Stimulated activated memory B cell treated with anti-CD40 and anti-IgM and Interleukin-4, amounts not matched to agents 10 μg/mL and 1 μg/mL and 100 μg/mL, for 72 hours (primary cell): ENCODE measurements at regions not wholly inside any gene's neighbourhood (a gene's known extent, or its start where the extent isn't known, plus 50 kb on each side); places are given as distances from the start of the nearest gene placed in this dataset.
A peak's percentile ranks its signal among the peaks of the same experiment; 100 is the strongest.
"Not testable (repeated sequence)": the region's sequence is repeated elsewhere in the genome, so short reads cannot be mapped to it uniquely, and the experiment has no call there.

Source experiments
- ATAC-seq: fragments of 150-1000 bp; cut with Tn5 transposase; 2 replicates; pipeline ENCODE4 v1.10.0; 2021
- H3K27ac Mint-ChIP-seq: one replicate; pipeline ENCODE4 v1.8.0; 2022; ENCODE audit warnings: mild to moderate bottlenecking, mixed read lengths
- H3K27me3 Mint-ChIP-seq: one replicate; pipeline ENCODE4 v1.8.0; 2022; ENCODE audit warnings: mixed read lengths
- H3K36me3 Mint-ChIP-seq: one replicate; pipeline ENCODE4 v1.8.0; 2022; ENCODE audit warnings: mixed read lengths
- H3K4me1 Mint-ChIP-seq: one replicate; pipeline ENCODE4 v1.8.0; 2022; ENCODE audit warnings: mixed read lengths
- H3K4me3 Mint-ChIP-seq: one replicate; pipeline ENCODE4 v1.8.0; 2022; ENCODE audit warnings: mild to moderate bottlenecking, moderate library complexity, mixed read lengths
- H3K9me3 Mint-ChIP-seq: one replicate; pipeline ENCODE4 v1.8.0; 2022; ENCODE audit warnings: mixed read lengths

DNA sequence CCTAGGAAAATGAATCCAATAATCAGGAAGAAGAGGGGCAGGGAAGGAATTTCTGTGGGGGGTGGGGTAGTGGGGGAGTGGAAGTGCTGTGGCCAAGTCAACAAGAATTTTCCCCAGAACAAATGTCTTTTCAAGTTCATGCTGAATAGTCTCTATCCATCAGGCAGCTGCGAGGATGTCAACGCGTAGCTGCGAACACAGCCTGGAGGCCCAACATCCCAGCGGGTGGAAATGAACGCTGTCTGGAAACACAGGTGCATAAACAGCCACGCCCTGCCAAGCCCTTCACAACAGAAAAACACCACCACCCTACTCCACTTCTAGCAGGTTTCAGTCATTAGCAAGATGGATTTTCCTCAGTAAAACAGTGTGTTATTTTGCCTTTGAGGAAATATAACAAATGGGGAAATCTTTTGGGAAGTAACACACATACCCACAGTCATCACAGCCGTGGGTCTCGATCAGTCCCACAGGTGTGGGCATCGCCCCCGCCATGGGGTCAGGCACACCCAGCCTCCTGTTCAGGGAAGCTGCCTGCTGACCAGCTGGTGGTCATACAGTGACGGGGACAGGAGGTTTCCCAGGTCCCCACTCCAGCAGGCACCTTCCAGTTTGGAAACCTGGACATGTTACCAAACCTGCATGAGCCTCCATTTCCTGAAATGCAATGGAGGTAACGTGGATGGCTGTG lies 112.1 kb upstream of the THBS2 start:
- H3K4me3 Mint-ChIP-seq, result no peak overlapping the region
- H3K27ac Mint-ChIP-seq, result no peak overlapping the region
- no peaks in the 10 kb centered on the region for H3K36me3 Mint-ChIP-seq
- H3K4me1 Mint-ChIP-seq, result no peaks in the 10 kb centered on the region
- H3K9me3 Mint-ChIP-seq, result peaks cover 3% of the 10 kb centered on the region
- H3K27me3 Mint-ChIP-seq, result no peaks in the 10 kb centered on the region
- peak; percentile 4 for ATAC-seq

DNA sequence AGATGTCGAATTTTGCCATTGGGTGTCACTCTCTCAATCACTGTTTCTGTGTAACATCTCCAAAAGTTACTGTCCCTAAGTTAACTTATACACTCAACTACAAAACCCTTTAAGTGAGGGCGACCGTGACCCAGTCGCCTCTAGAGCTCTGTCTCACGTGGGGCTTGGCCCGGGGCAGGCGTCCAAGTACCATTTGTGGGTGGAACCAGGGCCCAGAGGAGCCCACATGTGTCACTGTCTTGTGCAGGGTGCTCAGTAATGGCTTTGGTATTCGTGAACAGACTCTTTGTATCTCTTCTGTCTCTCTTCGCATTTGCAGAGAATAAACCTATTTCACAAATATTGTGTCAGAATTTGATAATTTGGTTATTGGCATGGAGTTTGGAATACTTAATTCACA lies 109.9 kb upstream of the THBS2 start:
- Mint-ChIP-seq H3K9me3 (peaks cover 3% of the 10 kb centered on the region), H3K27ac (no peak overlapping the region), H3K36me3 (no peaks in the 10 kb centered on the region), H3K4me1 (no peaks in the 10 kb centered on the region), H3K4me3 (no peak overlapping the region), H3K27me3 (no peaks in the 10 kb centered on the region)
- no peak for ATAC-seq

DNA sequence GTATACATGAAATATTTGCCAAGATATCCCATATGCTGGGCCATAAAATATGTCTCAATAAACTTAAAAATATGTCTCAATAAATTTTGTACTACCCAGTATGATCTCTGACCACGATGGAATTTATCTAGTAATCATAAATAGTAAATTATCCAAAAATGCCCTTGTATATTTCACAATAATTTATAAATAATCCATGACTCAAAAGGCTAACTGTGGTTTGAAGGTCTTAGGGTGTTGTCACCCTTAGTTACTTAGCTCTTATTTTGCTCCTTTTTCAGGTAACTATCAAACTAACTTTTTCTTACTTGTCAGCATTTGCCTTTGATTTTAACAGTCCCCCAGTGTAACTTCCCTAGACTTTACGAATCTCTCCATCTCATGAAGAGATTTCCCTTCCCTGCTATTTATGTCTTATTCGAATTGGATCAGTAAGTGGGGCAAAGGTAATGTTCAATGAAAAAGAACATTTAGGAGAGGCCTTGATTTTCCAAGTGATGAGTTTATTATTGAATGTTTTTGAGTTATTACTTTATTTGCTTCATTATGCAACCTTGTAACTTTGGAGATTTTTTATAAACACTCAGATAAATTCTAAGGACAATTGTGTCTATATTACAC lies 109.0 kb upstream of the THBS2 start:
- peaks cover 3% of the 10 kb centered on the region for H3K9me3 Mint-ChIP-seq
- H3K4me3 Mint-ChIP-seq, result no peak overlapping the region
- no peak for ATAC-seq
- H3K36me3 Mint-ChIP-seq, result no peaks in the 10 kb centered on the region
- peaks cover 1% of the 10 kb centered on the region for H3K27me3 Mint-ChIP-seq
- no peaks in the 10 kb centered on the region for H3K4me1 Mint-ChIP-seq
- H3K27ac Mint-ChIP-seq, result no peak overlapping the region

DNA sequence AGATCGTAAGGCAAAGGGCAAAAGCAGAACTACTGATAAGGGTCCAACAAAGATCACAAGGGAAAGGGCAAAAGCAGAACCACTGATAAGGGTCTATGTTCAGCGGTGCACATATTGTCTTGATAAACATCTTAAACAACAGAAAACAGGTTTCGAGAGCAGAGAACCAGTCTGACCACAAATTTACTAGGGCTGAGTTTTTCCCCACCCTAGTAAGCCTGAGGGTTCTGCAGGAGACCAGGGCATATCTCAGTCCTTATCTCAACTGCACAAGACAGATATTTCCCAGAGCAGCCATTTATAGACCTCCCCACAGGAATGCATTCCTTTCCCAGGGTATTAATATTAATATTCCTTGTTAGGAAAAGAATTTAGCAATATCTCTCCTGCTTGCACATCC lies 101.4 kb upstream of the THBS2 start:
- not testable (repeated sequence) for ATAC-seq, H3K27ac Mint-ChIP-seq, H3K36me3 Mint-ChIP-seq, H3K4me3 Mint-ChIP-seq, H3K4me1 Mint-ChIP-seq
- H3K27me3 Mint-ChIP-seq, result peaks cover 35% of the 10 kb centered on the region
- H3K9me3 Mint-ChIP-seq, result peaks cover 13% of the 10 kb centered on the region

DNA sequence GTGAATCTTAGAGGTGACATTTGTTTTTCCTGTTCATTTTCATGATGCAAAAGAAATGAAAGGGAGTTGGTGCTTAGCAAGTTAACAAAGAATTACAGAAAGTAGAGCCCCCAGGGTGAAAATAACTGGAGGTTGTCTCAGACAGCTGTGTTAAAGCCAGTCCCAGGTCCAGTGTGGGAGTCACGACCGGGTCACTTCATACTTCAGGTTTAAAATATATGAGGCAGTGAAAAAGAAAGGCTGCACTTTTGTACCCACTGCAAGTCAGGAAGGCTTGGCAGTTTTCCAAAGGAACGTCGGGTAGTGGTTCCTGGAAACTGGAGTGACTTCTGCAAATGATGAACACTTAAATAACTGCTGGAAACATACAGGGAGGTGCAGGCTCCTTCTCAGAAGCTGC lies 91.5 kb upstream of the THBS2 start:
- H3K36me3 Mint-ChIP-seq, result no peaks in the 10 kb centered on the region
- H3K27ac Mint-ChIP-seq, result no peak overlapping the region
- H3K27me3 Mint-ChIP-seq, result peaks cover 8% of the 10 kb centered on the region
- peaks cover 8% of the 10 kb centered on the region for H3K9me3 Mint-ChIP-seq
- no peak for ATAC-seq
- no peak overlapping the region for H3K4me3 Mint-ChIP-seq
- H3K4me1 Mint-ChIP-seq, result no peaks in the 10 kb centered on the region

DNA sequence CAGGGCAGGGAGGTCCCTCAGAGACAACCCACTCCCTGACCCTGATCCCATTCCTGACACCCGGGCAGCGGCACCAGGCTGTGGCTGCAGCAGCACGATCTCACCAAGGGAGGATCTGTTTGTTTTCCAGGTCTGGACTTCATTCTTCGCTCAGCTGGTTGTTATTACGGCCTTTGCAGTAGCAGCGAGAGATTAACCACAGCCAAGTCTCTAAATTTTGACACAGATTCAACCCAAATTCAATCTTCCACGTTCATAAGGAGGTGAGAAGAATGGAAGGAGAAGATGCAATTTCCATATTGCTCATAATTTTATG lies 91.1 kb upstream of the THBS2 start:
- no peaks in the 10 kb centered on the region for H3K4me1 Mint-ChIP-seq
- ATAC-seq, result no peak
- H3K36me3 Mint-ChIP-seq, result no peaks in the 10 kb centered on the region
- H3K9me3 Mint-ChIP-seq, result peaks cover 7% of the 10 kb centered on the region
- H3K27ac Mint-ChIP-seq, result no peak overlapping the region
- no peak overlapping the region for H3K4me3 Mint-ChIP-seq
- H3K27me3 Mint-ChIP-seq, result peaks cover 8% of the 10 kb centered on the region

DNA sequence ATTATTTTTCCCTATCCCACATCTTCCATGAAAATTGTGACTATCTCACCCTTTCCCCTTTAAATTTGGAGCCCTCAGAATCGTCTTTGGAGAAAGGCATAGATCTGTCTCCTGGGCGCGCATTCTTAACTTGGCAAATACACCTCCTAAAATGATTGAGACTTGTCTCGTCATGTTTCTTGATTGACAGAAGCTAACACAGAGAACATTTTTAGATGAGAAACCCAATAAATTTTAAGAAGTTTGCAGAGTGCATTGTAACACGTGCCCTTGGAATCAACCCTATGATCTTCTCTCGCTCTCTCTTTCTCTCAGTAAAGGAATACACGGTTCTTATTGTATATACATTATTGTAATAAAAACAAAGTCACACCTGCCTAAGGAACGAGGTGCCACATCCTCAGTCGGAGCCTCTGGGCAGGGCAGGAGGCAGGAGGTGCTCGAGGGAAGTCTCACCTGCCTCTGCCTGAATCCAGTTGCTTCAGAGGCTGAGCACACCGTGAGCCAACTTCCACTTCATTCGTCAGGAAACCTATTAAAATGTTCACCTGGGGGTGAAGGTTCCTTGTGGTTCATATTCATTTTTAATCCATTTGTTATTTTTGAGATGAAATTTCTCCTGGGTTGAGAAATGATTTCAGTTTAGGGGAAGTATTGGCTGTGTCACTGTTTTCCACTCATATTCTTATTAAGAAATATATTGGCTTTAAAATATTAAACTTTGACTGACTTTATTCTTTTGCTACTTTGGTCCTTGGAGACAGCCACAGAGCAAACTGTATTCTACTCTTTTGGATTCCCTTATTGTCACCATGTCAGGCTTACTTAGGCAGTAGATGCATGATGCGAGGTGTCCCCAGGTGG lies 90.5 kb upstream of the THBS2 start:
- peaks cover under 1% of the 10 kb centered on the region for H3K9me3 Mint-ChIP-seq
- no peaks in the 10 kb centered on the region for H3K36me3 Mint-ChIP-seq
- ATAC-seq, result no peak
- H3K4me3 Mint-ChIP-seq, result no peak overlapping the region
- H3K27ac Mint-ChIP-seq, result no peak overlapping the region
- H3K4me1 Mint-ChIP-seq, result no peaks in the 10 kb centered on the region
- peaks cover 8% of the 10 kb centered on the region for H3K27me3 Mint-ChIP-seq

DNA sequence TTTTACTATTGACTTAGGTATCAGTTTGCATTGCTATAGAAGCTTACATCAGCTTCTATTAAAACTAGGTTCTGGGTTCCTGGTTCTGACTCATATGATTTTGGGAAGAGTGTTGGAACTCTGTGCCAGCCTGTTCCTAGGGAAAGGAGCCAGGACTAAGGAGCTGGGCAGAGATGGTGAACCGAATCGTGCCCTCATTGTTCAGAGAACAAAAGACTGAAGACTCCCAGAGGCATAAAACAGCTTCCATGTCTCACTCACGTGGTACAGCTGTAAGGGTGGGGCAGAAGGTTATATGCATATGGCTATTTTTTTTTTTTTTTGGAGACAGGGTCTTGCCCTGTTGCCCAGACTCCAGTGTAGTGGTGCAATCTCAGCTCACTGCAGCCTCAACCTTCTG lies 89.1 kb upstream of the THBS2 start:
- Mint-ChIP-seq H3K4me1 (no peaks in the 10 kb centered on the region), H3K27me3 (peaks cover 8% of the 10 kb centered on the region), H3K9me3 (no peaks in the 10 kb centered on the region), H3K36me3 (no peaks in the 10 kb centered on the region), H3K27ac (no peak overlapping the region), H3K4me3 (no peak overlapping the region)
- ATAC-seq, result no peak

DNA sequence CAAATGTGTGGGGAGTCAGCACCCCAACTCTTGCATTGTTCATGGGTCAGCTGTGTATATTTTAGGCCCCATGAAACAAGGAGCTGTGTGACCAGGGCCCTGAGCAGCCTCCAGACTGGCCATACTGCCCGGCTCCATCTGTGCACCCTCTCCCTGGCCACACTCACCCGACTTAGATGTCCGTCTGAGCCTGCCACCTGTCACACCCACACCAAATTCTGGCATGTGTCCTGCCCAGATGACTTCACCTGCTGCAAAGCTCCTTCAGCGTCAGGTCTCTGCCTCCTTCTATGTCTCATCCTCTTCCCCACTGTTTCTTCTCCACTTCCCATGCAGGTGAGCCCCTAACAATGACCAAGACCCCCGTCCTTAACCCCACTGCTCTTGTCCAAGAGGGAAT lies 88.1 kb upstream of the THBS2 start:
- no peak for ATAC-seq
- no peaks in the 10 kb centered on the region for H3K36me3 Mint-ChIP-seq
- no peaks in the 10 kb centered on the region for H3K4me1 Mint-ChIP-seq
- no peaks in the 10 kb centered on the region for H3K9me3 Mint-ChIP-seq
- H3K27ac Mint-ChIP-seq, result no peak overlapping the region
- no peak overlapping the region for H3K4me3 Mint-ChIP-seq
- peaks cover 8% of the 10 kb centered on the region for H3K27me3 Mint-ChIP-seq

DNA sequence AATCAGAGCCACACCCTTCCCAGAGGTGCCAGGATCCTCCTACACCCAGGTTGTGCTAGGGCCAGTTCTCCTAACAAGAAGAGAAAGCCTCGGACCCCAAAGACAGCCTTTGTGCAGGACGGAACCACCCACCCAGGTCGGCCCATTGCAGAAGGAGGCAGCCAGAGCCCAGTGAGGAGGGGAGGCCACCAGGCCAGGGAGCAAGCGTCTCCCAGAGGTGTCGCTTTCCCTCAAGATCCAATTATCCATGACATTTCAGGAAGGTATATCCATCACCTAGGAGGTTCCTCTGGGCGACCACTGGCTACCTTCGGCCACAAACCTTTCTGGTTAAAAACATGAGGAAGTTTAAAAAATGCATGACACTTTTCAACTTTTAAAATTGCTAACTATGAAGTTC lies 87.4 kb upstream of the THBS2 start:
- Mint-ChIP-seq H3K27me3 (peaks cover 8% of the 10 kb centered on the region), H3K27ac (no peak overlapping the region), H3K4me3 (no peak overlapping the region), H3K9me3 (no peaks in the 10 kb centered on the region), H3K4me1 (no peaks in the 10 kb centered on the region), H3K36me3 (no peaks in the 10 kb centered on the region)
- no peak for ATAC-seq

DNA sequence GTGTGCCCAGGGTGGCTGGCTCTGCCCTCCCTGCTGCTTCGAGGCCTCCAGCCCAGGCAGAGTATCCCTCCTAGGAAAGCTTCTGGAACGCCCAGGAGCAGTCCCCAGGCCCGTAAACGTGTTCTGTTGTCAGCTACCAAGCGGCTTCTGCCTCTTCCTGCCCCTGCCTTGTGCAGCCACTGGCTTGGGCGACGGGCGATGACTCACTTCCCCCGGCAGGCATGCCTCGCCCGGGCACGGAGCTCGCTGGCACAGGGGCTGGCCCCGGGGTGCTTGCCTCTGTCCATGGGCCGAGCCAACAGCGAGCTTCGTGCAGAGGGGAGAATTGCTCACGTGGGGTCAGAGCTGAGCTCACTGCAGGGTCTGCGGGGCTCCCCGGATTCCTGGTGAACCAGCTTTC lies 86.7 kb upstream of the THBS2 start:
- ATAC-seq, result peak; percentile 19
- Mint-ChIP-seq H3K27me3 (peaks cover 8% of the 10 kb centered on the region), H3K36me3 (no peaks in the 10 kb centered on the region), H3K27ac (no peak overlapping the region), H3K4me1 (no peaks in the 10 kb centered on the region), H3K4me3 (no peak overlapping the region), H3K9me3 (no peaks in the 10 kb centered on the region)

DNA sequence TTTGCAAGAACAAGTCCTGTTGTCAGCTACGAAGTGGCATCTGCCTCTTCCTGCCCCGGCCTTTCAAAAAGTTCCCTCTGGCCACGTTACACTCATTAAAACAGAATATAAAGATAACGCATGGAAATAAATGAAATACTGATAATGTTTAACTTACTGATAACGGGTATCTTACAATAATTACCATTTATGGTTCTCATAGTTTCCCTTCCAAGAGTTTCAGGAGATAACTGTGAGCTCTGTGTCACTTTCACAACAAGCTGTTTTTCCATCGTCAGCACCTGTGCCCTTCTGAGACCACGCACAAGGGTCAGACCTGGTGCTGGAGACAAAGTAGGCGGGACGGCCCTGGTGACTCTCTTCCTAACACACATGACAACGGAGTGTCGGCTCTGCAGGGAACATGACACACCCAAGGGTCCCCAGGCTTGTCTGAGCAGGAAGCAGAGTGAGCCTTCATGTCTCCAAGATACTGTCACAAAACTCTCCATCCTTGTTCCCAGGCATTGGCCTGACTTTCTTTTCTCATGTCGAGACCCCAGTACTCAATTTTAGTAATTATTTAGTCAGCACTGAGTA lies 86.2 kb upstream of the THBS2 start:
- peaks cover 9% of the 10 kb centered on the region for H3K27me3 Mint-ChIP-seq

DNA sequence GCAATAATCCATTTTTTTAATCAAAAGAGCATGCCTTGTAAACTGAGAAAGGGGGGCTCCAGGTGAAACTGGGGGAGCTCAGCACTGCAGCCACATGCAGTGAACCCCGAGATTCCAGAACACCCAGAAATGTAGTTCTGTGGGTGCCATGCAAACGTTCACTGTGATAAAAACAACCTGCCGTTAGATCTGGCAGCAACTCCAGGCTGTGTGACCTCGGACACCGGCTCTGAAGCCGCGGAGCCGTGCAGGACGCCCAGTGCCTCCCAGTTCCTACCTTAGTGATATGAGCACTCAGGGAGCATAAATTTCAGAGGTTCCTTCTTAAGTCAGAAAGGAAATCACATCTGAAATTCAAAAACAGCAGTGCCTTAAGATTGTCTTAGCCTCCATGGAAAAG lies 85.4 kb upstream of the THBS2 start:
- Mint-ChIP-seq H3K27ac (no peak overlapping the region), H3K27me3 (peaks cover 16% of the 10 kb centered on the region), H3K36me3 (no peaks in the 10 kb centered on the region), H3K4me1 (no peaks in the 10 kb centered on the region), H3K4me3 (no peak overlapping the region), H3K9me3 (no peaks in the 10 kb centered on the region)
- ATAC-seq, result no peak

More for the DNA sequence above, 86.2 kb upstream of the THBS2 start:
- no peaks in the 10 kb centered on the region for H3K9me3 Mint-ChIP-seq
- H3K27ac Mint-ChIP-seq, result no peak overlapping the region
- H3K4me3 Mint-ChIP-seq, result no peak overlapping the region
- no peaks in the 10 kb centered on the region for H3K36me3 Mint-ChIP-seq
- H3K4me1 Mint-ChIP-seq, result no peaks in the 10 kb centered on the region
- no peak for ATAC-seq

DNA sequence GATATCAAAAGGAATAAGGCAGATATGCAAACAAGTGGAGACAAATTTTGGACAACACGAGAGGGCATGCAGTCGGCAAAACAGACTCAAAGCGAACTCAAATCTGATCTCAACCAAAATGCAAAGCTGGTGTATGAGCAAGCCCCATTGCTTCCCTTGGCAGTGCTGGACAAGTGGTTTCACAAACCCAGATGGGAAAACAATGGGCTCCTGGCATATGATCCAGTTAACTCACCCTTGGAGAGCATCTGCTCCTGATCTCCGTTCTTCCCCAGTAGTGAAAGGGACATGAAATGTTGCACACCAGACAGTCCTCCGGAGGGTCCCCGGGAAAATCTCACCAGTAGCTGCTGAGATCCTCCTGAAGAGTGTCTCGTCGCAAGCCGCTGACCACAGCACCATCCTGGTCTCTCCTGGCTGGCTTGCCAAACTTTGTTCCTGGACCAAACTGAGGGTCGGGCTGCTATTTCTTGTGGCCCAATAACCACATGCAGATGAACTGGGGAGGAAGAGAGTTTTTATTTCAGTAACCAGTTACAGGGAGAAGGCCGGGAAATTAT lies 84.3 kb upstream of the THBS2 start:
- H3K4me3 Mint-ChIP-seq, result no peak overlapping the region

DNA sequence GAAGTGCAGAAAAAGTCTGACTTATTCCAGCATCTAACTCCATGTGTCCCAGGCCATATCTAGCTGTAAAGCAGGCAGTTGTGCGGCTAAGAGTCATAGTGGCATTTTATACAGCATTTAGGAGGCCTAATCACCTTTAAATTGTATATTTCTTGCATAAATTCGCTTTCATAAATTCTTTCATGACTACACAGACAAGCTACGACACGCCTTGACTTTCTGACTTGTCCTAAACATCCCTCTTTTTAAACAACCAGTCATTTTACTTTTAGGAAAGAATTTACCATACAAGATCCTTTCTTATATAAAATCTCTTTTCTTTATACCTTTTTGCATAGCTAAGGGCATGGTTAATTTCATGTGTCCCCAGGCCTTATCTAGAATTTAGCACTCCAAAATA lies 81.7 kb upstream of the THBS2 start:
- no peaks in the 10 kb centered on the region for H3K36me3 Mint-ChIP-seq
- no peak for ATAC-seq
- no peak overlapping the region for H3K4me3 Mint-ChIP-seq
- peaks cover 19% of the 10 kb centered on the region for H3K27me3 Mint-ChIP-seq
- H3K9me3 Mint-ChIP-seq, result no peaks in the 10 kb centered on the region
- H3K27ac Mint-ChIP-seq, result no peak overlapping the region
- H3K4me1 Mint-ChIP-seq, result no peaks in the 10 kb centered on the region

More for the DNA sequence above, 84.3 kb upstream of the THBS2 start:
- no peak overlapping the region for H3K27ac Mint-ChIP-seq
- H3K36me3 Mint-ChIP-seq, result no peaks in the 10 kb centered on the region
- no peaks in the 10 kb centered on the region for H3K4me1 Mint-ChIP-seq
- no peak for ATAC-seq
- H3K27me3 Mint-ChIP-seq, result peaks cover 11% of the 10 kb centered on the region
- no peaks in the 10 kb centered on the region for H3K9me3 Mint-ChIP-seq
